HepG2 (cell line): ENCODE measurements at regions not wholly inside any gene's neighbourhood (a gene's known extent, or its start where the extent isn't known, plus 50 kb on each side); places are given as distances from the start of the nearest gene placed in this dataset.

Experiments used
- EZH2 ChIP-seq: conservative IDR thresholded peaks from 2 replicates; pipeline ENCODE4 v1.6.1; 2012; ENCODE audit warnings: mild to moderate bottlenecking, low read depth, low read length, moderate library complexity
- MXI1 ChIP-seq: IDR thresholded peaks from 3 replicates; pipeline ENCODE4 v1.6.1; 2012; ENCODE audit warnings: low read depth, low read length, inconsistent platforms, borderline replicate concordance
- POLR2A ChIP-seq, 2 experiments: IDR thresholded peaks; 2 replicates each; pipeline ENCODE4 v1.6.1; 2011; ENCODE audit warnings: low read depth in 2 of 2, low read length in 2 of 2, mild to moderate bottlenecking in 1 of 2, moderate library complexity in 1 of 2; ENCODE audit not compliant: insufficient read depth in 1 of 2
- POLR2G ChIP-seq: fragments of 200-400 bp; formaldehyde crosslinking; IDR thresholded peaks from 2 replicates; pipeline ENCODE4 v1.6.1; 2018; ENCODE audit warnings: mild to moderate bottlenecking, low read depth, low read length, moderate library complexity
- PRDM15 ChIP-seq: sonication (generic); formaldehyde crosslinking; IDR thresholded peaks from 2 replicates; pipeline ENCODE4 v1.4.0; 2020; ENCODE audit warnings: missing genetic modification reagents
- RFX5 ChIP-seq: IDR thresholded peaks from 2 replicates; pipeline ENCODE4 v1.6.1; 2011; ENCODE audit warnings: low read depth, low read length, improper control_type of control experiment
- YY1 ChIP-seq: IDR thresholded peaks from 2 replicates; pipeline ENCODE4 v1.6.1; 2011; ENCODE audit warnings: low read length, low read depth, moderate library complexity, mild to moderate bottlenecking; ENCODE audit not compliant: insufficient read depth, insufficient replicate concordance
- ZBTB20 ChIP-seq: sonication (generic); formaldehyde crosslinking; IDR thresholded peaks from 2 replicates; pipeline ENCODE4 v1.8.1; 2023; ENCODE audit warnings: missing genetic modification reagents, low read depth, mild to moderate bottlenecking, borderline replicate concordance
- ZBTB21 ChIP-seq: sonication (generic); formaldehyde crosslinking; IDR thresholded peaks from 2 replicates; pipeline ENCODE4 v1.4.0; 2020; ENCODE audit warnings: missing genetic modification reagents
- ZNF138 ChIP-seq: sonication (generic); formaldehyde crosslinking; IDR thresholded peaks from 2 replicates; pipeline ENCODE4 v1.5.0; 2020; ENCODE audit warnings: mild to moderate bottlenecking, low read depth, missing genetic modification reagents
- ZNF713 ChIP-seq: sonication (generic); formaldehyde crosslinking; IDR thresholded peaks from 2 replicates; pipeline ENCODE4 v1.4.0; 2020; ENCODE audit warnings: mild to moderate bottlenecking, missing genetic modification reagents

DNA sequence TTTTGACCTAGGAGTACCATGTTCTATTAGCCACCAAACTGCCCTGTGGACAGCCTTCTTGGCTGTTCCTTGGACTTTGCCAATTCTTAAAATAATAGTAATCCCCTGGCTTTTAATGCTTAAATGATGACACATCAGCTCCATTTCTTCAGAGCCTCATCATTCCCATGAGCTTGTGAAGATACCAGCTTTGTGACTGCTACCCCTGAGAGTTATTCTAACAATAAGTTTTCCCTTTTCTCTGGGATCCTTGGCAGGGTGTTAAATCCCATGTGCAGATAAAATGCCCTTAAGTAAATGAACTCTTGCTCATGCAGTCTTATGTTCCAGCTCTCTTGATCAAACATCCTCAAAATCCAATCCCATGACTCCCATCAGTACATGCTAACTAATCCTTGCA lies 415.3 kb downstream of the CETN3 start:
- TF ChIP-seq ZNF713 (CRISPR knock-in tag) (no peak), PRDM15 (no peak), ZNF138 (CRISPR knock-in tag) (no peak), YY1 (no peak), POLR2A (IDR thresholded peaks at IDR 0.05; ENCODE audit: insufficient read depth in 1 of 2, low read depth in 2 of 2, low read length in 2 of 2) (no peak), MXI1 (no peak), ZBTB20 (CRISPR knock-in tag) (no peak), POLR2G (no peak), RFX5 (no peak), EZH2 (no peak), ZBTB21 (no peak)
